SK-N-SH (cell line): ENCODE measurements at regions not wholly inside any gene's neighbourhood (a gene's known extent, or its start where the extent isn't known, plus 50 kb on each side); places are given as distances from the start of the nearest gene placed in this dataset.

Experiments
- CTCF ChIP-seq: fragments of 200-600 bp; sonication (generic); IDR thresholded peaks from 2 replicates; pipeline ENCODE4 v1.6.1; 2017; ENCODE audit warnings: antibody characterized with exemption, mild to moderate bottlenecking, moderate library complexity
- EP300 ChIP-seq, 2 experiments: IDR thresholded peaks; 2 replicates each; pipeline versions ENCODE4 v1.4.0 to v1.6.1; 2012; ENCODE audit warnings: borderline replicate concordance in 1 of 2, low read depth in 1 of 2, low read length in 1 of 2
- GABPA ChIP-seq: IDR thresholded peaks from 2 replicates; pipeline ENCODE4 v1.4.0; 2012; ENCODE audit warnings: low read depth, mild to moderate bottlenecking
- JUND ChIP-seq: IDR thresholded peaks from 2 replicates; pipeline ENCODE4 v1.4.0; 2012
- POLR2AphosphoS5 ChIP-seq: IDR thresholded peaks from 2 replicates; pipeline ENCODE4 v1.6.1; 2012; ENCODE audit warnings: low read depth, low read length
- RCOR1 ChIP-seq: fragments of 150-350 bp; IDR thresholded peaks from 2 replicates; pipeline ENCODE4 v1.6.1; 2017; ENCODE audit warnings: antibody characterized with exemption, low read length
- SIN3A ChIP-seq: IDR thresholded peaks from 2 replicates; pipeline ENCODE4 v1.6.1; 2012; ENCODE audit warnings: low read depth, mild to moderate bottlenecking, low read length, moderate library complexity, borderline replicate concordance
- USF2 ChIP-seq: fragments of 150-350 bp; IDR thresholded peaks from 2 replicates; pipeline ENCODE4 v1.6.1; 2017; ENCODE audit warnings: antibody characterized with exemption, low read length, low read depth, borderline replicate concordance
- ZBTB33 ChIP-seq: IDR thresholded peaks from 2 replicates; pipeline ENCODE4 v1.4.0; 2012; ENCODE audit warnings: low read depth, borderline replicate concordance

GRCh38 chr13:80211566-80211965 is 129.4 kb downstream of the SPRY2 start:
- TF ChIP-seq CTCF = no peak
- peak in 1 of 2 experiments; percentile 56; a peak in 1 of 4 replicates for TF ChIP-seq EP300 (IDR thresholded peaks at IDR 0.05; ENCODE audit: borderline replicate concordance in 1 of 2, low read depth in 1 of 2, low read length in 1 of 2)
- TF ChIP-seq POLR2AphosphoS5 = no peak; the same call in 1 of the 2 replicates
- no peak for TF ChIP-seq USF2
- no peak for TF ChIP-seq ZBTB33
- TF ChIP-seq JUND = no peak
- TF ChIP-seq RCOR1 = peak; percentile 82
- TF ChIP-seq GABPA = no peak
- TF ChIP-seq SIN3A = no peak
